KBM-7 (cell line): ENCODE measurements at regions not wholly inside any gene's neighbourhood (a gene's known extent, or its start where the extent isn't known, plus 50 kb on each side); places are given as distances from the start of the nearest gene placed in this dataset.
"Not testable (repeated sequence)": the region's sequence is repeated elsewhere in the genome, so short reads cannot be mapped to it uniquely, and the experiment has no call there.

Source experiments
- DNase-seq: peaks from one replicate; pipeline ENCODE4 v3.0.0-alpha.2; 2015
- in situ Hi-C: fragments of 300-500 bp; cut with MboI; formaldehyde crosslinking; loops from 2 replicates; pipeline ENCODE4 v1.14.3; 2020; ENCODE audit warnings: low sequenced_read_pairs, low pct_unique_long_range_greater_than_20kb, mixed read lengths

- DNase-seq, result no peak
- in situ Hi-C loops, result no loop called here
These were observed 205.9 kb upstream of the PELI2 start for GRCh38 chr14:55912344-55912743.

GRCh38 chr14:55913324-55914025, 204.7 kb upstream of the PELI2 start:
- DNase-seq, result no peak
- in situ Hi-C loops, result no loop called here

DNA sequence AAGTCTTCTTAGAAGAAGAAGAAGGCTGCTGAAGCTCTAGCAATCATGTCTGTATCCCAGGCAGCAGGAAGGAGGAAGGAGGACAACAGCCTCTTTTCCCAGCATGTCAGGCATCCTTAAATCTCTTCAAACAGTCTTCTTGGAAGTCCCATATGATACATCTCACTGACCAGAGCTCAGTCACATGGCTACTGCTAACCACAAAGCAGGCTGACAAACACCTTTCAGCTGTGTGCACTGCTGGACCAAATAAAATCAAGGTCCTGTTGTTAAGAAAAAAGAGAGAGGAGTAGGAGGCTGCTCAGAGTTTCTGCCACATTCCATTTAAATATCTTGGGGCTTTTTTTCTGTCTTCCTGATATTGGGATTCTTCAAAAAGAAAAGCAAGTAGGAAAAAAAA, 203.4 kb upstream of the PELI2 start:
- DNase-seq, result no peak
- in situ Hi-C loops, result no loop called here

DNA sequence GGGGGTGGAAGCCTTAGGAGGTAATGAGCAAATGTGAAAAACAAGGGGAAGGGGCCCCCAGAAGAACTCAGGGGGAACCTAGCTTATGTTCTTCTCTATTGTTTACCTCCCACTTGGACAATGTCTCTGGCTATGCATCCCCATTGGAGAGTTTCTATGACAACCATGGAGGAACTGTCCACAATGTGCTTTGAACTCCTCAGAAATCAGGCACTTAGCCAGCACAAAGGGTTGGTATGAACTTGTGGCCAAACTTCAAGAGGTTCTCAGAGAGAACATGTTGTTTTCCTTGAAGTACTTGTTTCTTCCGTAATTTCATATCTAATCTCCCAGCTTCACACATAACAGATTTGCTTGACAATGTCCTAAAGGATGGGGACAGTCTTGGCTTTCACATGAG, 202.8 kb upstream of the PELI2 start:
- DNase-seq, result no peak
- in situ Hi-C loops, result no loop called here

- DNase-seq, in situ Hi-C loops: not testable (repeated sequence)
These were observed 198.4 kb upstream of the PELI2 start for GRCh38 chr14:55919800-55920199.

DNA sequence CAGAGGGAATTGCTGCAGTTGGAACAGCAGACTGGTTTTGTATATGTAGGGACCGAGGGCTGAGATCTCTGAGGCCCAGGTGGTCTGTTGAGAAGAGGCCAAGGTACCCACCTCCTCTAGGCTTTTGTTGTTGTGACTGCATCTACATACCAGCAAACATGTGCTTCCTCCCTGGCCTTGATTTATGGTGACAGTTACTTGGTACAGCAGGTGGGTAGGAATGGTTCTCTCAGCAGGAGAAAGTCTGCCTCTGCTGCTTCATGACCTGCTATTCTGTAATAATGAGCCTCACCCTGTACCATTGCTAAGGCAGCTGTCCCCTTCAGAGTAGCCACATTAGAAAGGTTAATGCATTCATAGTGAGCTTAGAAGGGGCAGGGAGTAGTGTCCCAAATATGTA, 196.7 kb upstream of the PELI2 start:
- DNase-seq, result no peak
- in situ Hi-C loops, result no loop called here

GRCh38 chr14:55926007-55926406, 192.2 kb upstream of the PELI2 start:
- in situ Hi-C loops, result no loop called here
- no peak for DNase-seq

DNA sequence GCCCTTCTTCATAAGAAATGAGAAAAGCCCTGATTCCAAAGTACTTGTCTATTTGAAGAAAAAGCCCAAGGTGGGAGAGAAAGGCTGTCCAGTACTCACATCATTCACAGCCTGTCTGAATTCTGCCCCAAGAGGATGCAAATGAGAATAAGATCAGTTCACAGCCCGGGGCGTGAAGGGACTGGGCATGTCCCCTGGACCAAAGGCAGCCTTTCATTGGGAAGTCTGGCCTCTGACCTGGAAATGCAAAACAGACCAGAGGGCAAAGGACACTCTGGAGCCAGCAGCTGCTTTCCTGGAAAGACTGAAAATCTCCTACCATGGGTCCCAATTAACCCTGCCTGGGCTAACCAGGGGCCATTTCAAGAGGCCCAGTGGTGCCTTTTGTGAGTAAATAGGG, 191.2 kb upstream of the PELI2 start:
- in situ Hi-C loops, result no loop called here
- no peak for DNase-seq

DNA sequence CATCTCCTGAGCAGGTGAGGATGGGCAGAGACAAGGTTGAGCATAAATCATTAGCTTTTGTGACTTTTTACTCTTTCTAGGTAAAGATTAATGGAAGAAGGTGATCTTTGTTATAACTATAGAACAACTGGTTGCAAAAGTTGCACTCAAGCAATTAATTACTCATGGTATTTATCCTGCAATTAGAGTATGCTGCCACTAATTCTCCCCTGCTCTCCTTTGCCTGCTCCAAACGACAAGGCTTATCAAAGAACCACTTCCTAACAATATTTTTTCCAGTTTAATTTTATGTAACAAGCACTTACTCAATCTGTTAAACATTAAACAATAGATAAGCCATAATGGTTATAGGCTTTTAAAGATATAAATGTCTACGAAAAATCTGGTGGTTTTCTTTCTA, 189.9 kb upstream of the PELI2 start:
- in situ Hi-C loops, result no loop called here
- DNase-seq, result no peak

- in situ Hi-C loops, result no loop called here
- DNase-seq, result no peak
These were observed 189.1 kb upstream of the PELI2 start for GRCh38 chr14:55929136-55929535.

GRCh38 chr14:55930016-55930784, 188.0 kb upstream of the PELI2 start:
- in situ Hi-C loops, result no loop called here
- no peak for DNase-seq

DNA sequence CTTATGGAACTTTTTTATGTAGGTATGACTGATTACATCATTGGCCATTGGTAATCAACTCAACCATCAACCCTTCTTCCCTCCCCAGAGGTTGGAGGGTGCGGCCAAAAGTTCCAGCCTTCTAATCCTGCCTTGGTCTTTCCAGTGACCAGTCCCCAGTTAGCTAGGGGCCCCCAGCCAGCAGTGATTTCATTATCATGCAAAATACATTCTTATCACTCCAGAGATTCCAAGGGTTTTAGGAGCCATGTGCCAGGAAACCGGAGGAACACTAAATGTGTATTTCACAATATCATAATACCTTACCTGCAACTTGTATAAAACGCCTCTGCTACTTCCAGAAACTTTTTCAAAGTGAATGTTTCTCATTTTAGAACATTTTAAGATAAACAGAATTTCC, 181.5 kb upstream of the PELI2 start:
- no peak for DNase-seq

GRCh38 chr14:55938249-55938791, 179.9 kb upstream of the PELI2 start:
- DNase-seq, result no peak
- in situ Hi-C loops, result no loop called here

More for the DNA sequence above, 181.5 kb upstream of the PELI2 start:
- in situ Hi-C loops, result no loop called here

GRCh38 chr14:55942076-55942654, 176.0 kb upstream of the PELI2 start:
- in situ Hi-C loops, result no loop called here
- no peak for DNase-seq

DNA sequence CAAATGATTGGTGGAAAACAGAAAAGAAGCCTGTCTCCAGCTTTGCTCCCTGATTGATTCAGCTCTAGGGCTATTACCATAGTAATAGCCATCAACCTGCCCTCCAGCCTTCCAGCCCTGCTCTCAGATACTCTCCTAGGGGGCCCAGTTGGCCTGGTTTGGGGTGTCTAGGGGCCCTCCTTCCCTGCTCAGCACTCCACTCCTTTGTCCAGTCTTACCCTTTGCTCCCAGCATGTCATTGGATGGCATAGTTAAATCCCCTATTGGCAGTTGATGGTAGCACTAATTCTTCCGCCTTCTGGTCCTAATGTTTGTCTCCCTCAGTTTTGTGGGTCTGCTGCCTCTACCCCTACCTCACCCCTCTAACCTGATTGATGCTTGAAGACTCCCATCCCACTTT, 175.4 kb upstream of the PELI2 start:
- in situ Hi-C loops, result no loop called here
- no peak for DNase-seq

DNA sequence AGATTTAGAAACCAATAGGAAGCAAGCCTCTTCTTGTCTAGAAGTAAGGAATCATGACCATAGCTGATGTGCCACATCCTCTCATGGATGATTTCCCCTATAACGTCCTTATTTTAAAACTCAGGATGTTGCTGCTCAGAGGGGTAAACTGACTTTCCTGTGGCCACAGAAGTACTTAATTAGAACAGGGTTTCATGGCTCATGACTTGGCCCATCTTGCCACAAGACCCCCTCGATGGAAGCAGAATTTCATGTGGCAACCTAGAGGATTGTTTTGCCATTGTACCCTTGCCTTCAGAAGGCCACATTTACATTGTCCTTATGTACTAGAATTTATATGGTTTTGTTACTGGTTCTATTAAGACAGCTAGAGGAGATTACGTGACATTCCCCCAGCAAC, 173.5 kb upstream of the PELI2 start:
- no peak for DNase-seq
- in situ Hi-C loops, result no loop called here

GRCh38 chr14:55946231-55946630, 172.0 kb upstream of the PELI2 start:
- DNase-seq, result no peak
- in situ Hi-C loops, result no loop called here

DNA sequence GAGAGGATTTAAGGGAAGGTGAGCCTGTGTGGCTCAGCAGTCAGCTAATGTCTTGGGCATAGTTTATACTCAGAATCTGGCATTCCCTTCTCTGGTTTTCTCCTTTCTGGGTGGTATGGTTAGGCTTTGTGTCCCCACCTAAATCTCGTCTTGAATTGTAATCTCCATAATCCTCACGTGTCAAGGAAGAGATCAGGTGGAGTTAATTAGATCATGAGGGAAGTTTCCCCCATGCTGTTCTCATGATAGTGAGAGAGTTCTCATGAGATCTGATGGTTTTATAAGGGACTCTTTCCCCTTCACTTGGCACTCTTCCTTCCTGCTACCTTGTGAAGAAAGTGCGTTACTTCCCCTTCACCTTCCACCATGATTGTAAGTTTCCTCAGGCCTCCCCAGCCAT, 169.8 kb upstream of the PELI2 start:
- in situ Hi-C loops, result no loop called here
- DNase-seq, result no peak

DNA sequence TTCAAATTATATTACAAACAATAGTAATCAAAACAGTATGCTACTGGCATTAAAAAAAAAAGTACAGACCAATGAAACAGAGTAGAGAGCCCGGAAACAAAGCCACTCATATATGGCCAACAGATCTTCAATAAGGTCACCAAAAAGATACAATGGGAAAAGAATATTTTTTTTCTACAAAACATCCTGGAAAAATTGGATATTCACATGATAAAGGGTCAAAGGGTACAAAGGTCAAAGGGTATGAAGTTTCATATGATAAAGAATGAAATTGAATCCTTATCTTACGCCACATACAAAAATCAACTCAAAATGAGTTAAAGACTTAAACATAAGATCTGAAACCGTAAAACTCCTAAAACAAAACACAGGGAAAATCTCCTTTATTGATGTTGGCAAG, 168.5 kb upstream of the PELI2 start:
- in situ Hi-C loops, result no loop called here
- DNase-seq, result no peak

- in situ Hi-C loops, result no loop called here
- no peak for DNase-seq
These were observed 168.1 kb upstream of the PELI2 start for GRCh38 chr14:55950135-55950534.
